ENCODE measurements at regions not wholly inside any gene's neighbourhood (a gene's known extent, or its start where the extent isn't known, plus 50 kb on each side); places are given as distances from the start of the nearest gene placed in this dataset.

DNA sequence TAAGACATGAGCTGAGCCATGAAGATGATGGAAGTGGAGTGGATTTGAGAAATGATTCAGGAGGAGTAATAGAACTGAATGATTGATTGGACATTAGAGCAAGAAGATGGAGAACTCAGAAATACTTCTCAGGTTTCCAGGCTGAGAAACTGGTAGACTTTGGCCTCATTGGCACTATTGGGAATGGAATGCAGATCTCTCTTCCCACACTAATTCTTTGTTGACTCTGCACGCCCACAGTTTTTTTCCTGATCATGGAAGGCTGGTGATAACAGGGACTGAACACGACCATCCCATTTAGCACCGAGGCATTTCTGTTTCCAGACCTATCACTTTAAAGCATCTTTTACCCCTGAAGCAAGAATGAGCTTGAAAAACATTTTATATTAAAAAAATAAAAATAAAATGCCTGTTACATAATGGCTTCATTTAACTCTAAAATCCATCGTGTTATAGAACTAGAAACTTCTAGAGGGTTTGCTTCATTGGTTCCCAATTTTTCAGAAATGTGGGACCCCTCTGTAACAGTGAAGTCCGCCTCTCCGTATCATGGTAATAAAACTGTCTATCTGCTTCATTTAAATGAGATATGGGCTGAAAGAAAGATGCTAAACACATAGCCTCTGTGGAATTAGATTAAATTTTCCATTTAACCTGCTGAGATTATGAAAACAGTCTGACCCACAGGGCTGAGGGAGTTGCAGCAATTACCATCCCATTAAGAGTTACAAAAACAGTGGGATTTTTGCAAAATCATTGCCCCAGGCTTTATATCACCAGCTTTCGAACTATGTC lies 562.0 kb upstream of the CFAP20DC start:
- TF ChIP-seq, protein P1, sequence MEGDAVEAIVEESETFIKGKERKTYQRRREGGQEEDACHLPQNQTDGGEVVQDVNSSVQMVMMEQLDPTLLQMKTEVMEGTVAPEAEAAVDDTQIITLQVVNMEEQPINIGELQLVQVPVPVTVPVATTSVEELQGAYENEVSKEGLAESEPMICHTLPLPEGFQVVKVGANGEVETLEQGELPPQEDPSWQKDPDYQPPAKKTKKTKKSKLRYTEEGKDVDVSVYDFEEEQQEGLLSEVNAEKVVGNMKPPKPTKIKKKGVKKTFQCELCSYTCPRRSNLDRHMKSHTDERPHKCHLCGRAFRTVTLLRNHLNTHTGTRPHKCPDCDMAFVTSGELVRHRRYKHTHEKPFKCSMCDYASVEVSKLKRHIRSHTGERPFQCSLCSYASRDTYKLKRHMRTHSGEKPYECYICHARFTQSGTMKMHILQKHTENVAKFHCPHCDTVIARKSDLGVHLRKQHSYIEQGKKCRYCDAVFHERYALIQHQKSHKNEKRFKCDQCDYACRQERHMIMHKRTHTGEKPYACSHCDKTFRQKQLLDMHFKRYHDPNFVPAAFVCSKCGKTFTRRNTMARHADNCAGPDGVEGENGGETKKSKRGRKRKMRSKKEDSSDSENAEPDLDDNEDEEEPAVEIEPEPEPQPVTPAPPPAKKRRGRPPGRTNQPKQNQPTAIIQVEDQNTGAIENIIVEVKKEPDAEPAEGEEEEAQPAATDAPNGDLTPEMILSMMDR (IDR thresholded peaks at IDR 0.05): no peak
- TF ChIP-seq POLR2A (IDR thresholded peaks at IDR 0.05) (no peak), EP300 (IDR thresholded peaks at IDR 0.05) (no peak)

Data from sigmoid colon (tissue), 4 donors.